VCaP (cell line): ENCODE measurements at regions not wholly inside any gene's neighbourhood (a gene's known extent, or its start where the extent isn't known, plus 50 kb on each side); places are given as distances from the start of the nearest gene placed in this dataset.
A peak's percentile ranks its signal among the peaks of the same experiment; 100 is the strongest.

Experiments
- H3K27ac ChIP-seq: fragments of 450-650 bp; 2 replicates; pipeline ENCODE4 v1.5.1; 2017
- TF ChIP-seq, protein P1 (sequence below): fragments of 450-650 bp; conservative IDR thresholded peaks from 2 replicates; pipeline ENCODE4 v1.5.1; 2017; ENCODE audit warnings: mild to moderate bottlenecking, moderate library complexity

DNA sequence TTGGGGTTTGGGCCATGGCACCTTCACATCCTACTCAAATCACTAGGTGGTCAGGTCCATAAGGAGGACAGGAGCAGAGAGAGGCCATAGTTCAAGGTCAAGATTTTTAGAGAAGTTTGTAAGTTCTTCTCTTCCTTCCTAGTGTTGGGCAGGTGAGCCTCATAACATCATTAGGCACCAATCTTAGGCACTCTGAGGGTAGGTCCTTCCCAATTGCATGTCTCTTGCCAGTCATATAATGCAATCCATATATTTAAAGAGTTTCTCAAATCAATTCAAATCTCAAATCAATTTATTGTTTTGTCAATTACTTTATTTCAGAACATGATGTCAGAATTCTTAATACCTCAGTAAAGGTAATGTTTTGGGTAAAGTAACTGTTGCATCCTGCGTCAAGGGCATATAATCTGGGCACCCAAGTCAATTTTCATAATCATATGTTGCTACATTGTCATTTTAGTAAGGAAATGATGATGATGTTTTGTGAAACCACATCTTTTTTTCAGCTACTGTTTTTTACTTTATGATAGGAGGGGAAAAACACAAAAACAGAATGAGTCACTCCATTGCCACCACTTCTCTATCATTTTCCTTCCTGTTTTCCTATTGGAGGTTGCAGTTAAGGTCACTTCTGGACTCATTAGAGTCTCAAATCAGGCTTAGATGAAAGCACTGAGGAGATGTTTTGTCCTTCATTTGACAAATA lies 122.7 kb downstream of the UCHL5 start:
- H3K27ac ChIP-seq = no peak overlapping the region
- TF ChIP-seq, protein P1, sequence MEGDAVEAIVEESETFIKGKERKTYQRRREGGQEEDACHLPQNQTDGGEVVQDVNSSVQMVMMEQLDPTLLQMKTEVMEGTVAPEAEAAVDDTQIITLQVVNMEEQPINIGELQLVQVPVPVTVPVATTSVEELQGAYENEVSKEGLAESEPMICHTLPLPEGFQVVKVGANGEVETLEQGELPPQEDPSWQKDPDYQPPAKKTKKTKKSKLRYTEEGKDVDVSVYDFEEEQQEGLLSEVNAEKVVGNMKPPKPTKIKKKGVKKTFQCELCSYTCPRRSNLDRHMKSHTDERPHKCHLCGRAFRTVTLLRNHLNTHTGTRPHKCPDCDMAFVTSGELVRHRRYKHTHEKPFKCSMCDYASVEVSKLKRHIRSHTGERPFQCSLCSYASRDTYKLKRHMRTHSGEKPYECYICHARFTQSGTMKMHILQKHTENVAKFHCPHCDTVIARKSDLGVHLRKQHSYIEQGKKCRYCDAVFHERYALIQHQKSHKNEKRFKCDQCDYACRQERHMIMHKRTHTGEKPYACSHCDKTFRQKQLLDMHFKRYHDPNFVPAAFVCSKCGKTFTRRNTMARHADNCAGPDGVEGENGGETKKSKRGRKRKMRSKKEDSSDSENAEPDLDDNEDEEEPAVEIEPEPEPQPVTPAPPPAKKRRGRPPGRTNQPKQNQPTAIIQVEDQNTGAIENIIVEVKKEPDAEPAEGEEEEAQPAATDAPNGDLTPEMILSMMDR = no peak

DNA sequence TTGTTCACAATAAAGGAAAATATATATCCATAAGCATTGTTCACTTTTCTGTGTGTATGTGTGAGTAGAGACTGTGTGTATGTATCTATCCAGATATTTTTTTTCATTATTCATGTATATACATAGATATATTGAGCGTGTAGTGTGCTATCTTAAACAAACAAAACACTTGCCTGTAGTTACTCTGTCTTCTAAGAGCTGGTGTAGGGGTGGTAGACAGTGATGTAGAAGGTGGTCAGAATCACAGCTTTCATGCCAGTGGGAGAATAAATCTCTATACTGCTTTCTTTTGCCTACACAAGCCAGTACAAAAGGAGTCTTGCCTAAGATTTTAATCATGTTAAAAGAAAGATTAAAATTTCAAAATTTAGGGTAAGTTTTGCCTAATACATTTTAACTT lies 122.0 kb downstream of the UCHL5 start:
- TF ChIP-seq, protein P1 = no peak
- H3K27ac ChIP-seq = no peak overlapping the region

DNA sequence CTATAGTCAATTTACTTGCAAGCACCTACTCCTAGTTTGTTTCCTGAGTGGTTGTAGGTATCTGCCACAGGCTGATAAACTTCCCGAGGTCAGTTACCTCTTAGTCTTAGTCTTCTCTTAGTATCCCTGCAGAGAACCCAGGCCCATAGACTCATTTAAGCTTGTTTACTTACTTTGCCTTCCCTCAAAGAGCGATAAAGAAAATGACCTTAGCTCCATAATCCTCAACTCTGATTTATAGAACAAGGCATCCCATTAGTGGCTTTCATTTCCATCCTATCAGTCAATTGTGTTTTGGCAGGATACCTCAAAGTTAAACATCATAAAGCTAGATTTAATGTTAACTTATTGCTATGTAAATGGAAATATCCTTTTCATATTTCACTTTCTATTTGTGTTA lies 119.7 kb downstream of the UCHL5 start:
- H3K27ac ChIP-seq = peak overlapping the region; percentile 34; the same call in 1 of the 2 replicates
- TF ChIP-seq, protein P1 = no peak

DNA sequence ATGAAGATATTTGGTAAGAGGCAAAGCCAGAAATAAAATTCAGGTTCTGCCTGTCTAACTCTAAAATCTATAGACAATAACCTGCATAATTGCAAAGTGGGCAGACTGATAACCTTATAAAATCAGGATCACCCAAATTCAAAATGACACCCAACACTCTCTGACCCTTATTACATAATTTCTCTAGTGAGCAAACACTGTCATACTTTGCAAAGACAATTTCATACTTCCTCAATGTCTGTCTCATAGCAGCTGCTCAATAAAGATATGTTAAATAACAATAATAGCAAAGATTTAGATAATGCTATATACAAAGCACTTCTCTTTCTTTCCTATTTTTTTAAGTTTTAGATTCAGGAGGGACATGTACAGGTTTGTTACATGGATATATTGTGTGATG lies 118.5 kb downstream of the UCHL5 start:
- TF ChIP-seq, protein P1 = no peak
- H3K27ac ChIP-seq = no peak overlapping the region

DNA sequence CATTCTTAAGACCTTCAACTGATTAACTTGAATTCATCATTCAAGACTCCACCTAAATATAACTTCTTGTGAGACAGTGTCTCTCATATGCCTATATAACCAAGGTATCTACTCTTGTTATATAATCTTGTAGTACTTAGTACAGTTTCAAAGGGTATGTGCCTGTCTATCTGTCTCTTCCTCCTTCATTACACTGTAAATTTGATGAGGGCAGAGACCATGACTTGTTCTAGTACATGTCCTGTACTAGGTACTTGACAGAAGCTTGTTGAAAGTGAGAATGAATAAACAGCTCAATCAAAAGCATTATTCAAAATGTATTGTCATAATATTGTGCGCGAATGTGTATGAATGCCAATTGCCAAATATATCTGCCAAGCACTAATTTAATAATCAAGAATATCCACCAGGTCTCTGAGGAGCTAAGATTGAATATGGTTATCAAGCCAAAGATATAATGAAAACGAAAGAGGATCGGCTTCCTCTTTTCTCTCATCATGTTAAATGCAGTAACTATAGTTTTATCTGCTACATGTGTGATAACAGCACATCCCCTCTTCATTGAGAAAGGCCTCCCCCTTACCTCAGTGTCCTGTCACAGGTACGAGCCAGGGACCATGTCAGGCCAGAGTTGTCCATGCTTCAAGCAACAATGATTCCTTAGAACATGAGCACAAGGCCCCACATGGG lies 117.3 kb downstream of the UCHL5 start:
- H3K27ac ChIP-seq = no peak overlapping the region
- TF ChIP-seq, protein P1 = no peak

DNA sequence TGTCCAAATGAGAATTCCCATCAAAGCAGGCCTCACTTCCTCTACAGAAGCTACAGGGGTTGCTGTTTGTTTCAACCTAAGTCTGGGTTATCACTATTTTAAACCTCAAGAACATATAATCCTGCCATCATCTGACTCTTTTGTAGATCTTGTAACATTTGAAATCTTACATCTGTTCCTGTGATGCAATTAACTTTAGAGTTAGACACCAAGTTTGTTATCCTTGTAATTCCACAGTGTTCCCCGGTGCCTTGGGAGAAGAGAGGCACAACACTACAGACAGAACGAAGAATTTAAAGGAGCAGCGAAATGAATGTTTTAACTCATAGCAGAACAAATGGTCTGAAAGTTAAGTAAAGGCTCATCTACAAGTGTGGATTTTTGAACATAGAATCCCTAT lies 116.1 kb downstream of the UCHL5 start:
- TF ChIP-seq, protein P1 = no peak
- no peak overlapping the region for H3K27ac ChIP-seq

DNA sequence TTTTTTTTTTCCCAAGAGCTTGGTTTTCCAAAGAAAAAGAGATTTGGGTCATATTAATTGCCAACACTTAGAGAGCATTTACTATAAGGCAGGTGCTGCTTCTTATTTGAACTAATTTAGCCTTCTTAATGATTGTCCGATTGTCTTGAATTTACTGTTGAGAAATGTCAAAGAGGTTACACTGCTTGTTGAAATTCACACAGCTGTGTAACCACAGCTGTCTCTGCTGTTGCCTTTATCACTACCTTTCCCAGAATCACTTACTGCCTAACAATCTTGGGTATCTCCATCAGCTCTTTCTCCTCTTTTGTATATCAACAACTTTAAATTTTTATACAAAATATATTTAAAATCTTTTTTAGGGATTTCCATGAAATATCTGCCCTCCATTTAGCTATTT lies 115.6 kb downstream of the UCHL5 start:
- TF ChIP-seq, protein P1 = no peak
- no peak overlapping the region for H3K27ac ChIP-seq
